Effector CD8-positive, alpha-beta T cell (primary cell): ENCODE measurements at regions not wholly inside any gene's neighbourhood (a gene's known extent, or its start where the extent isn't known, plus 50 kb on each side); places are given as distances from the start of the nearest gene placed in this dataset.
"Not testable (repeated sequence)": the region's sequence is repeated elsewhere in the genome, so short reads cannot be mapped to it uniquely, and the experiment has no call there.

ENCODE experiments used
- DNase-seq: peaks from one replicate; lab custom pipeline; 2025; lab: John Stamatoyannopoulos, UW

DNA sequence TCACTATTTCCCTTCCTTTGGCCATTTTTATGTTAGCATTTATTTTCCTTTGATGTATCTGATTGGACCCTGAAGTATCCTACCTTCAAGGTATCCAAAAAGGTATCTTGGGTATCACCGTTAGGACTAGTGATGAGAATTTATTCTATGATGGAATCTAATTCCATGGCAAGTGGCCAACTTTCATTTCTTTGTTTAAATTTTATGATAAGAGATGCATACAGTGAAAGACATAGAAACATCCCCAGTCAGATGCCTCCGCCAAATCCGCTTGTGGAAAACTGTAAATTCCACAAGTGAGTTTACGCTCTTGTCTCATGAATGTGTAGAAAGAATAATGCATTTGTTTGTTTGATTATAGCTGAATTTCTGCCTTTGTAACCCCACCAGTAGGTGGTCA lies 153.7 kb upstream of the NR2F2 start:
- no peak for DNase-seq

DNA sequence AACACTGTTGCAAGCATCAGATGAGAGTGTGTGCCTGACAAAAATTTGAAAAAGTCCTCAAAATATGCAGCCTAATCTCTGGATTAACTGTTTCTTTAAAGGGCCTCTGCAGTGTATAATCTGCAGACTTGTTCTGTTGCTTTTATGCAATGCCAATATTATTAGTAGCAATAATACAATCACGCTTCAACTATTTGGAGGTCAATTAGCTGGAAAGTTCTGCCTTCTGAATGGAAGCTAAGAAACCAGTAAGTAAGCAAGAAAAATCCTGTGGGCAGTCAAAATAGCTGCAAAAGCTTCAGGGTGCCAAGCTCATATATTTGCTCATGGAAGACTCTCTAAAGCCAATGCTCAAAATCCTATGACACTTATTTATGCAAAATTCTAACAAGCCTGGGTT lies 153.2 kb upstream of the NR2F2 start:
- DNase-seq, result no peak

- DNase-seq, result no peak
Measured at GRCh38 chr15:96180087-96180748, 150.3 kb upstream of the NR2F2 start.

- DNase-seq, result no peak
Measured at GRCh38 chr15:96181217-96181616, 149.3 kb upstream of the NR2F2 start.

GRCh38 chr15:96181873-96182301 lies 148.6 kb upstream of the NR2F2 start:
- DNase-seq, result no peak

- DNase-seq, result no peak
Measured at GRCh38 chr15:96182736-96183513, 147.6 kb upstream of the NR2F2 start.

- DNase-seq, result no peak
Measured at GRCh38 chr15:96183514-96183850, 147.0 kb upstream of the NR2F2 start.

- no peak for DNase-seq
Measured at GRCh38 chr15:96183867-96184266, 146.6 kb upstream of the NR2F2 start.

DNA sequence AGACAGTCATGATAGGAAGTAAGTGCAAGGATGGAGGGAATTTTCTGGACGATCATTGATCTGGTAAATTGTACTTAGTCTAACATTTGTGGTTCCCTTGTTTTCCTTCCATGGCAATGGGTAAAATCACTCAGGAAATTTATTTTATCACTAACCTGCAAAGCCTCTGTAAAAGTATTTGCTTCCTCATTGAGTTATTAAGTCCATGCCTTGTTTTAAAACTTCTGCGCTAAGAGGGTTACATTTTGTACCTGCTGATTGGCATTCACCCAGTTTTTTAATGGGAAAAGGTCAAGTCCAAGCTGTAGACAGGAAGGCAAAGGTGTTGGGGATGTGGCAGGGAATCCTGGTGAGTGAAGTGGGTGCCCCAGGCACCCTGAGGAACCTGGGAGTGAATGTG lies 146.2 kb upstream of the NR2F2 start:
- DNase-seq, result no peak

DNA sequence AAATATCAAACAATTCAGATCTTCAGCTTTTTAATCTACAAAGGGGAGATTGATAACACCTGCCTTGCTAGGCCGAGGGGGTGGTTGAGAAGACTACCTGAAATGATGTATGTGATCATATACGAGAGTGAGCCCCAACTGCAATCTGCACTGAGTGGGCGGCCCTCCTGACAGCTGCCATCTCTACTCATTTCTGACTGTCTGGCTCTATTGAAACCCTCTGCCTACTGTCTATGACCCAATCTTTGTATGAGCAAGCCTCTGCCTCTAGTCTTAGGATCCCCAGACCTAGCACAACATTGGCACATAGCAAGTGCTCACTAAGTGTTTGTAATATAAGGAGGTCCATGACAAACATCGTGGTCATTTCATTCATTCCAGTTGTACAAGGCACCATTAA lies 144.4 kb upstream of the NR2F2 start:
- DNase-seq, result no peak

DNA sequence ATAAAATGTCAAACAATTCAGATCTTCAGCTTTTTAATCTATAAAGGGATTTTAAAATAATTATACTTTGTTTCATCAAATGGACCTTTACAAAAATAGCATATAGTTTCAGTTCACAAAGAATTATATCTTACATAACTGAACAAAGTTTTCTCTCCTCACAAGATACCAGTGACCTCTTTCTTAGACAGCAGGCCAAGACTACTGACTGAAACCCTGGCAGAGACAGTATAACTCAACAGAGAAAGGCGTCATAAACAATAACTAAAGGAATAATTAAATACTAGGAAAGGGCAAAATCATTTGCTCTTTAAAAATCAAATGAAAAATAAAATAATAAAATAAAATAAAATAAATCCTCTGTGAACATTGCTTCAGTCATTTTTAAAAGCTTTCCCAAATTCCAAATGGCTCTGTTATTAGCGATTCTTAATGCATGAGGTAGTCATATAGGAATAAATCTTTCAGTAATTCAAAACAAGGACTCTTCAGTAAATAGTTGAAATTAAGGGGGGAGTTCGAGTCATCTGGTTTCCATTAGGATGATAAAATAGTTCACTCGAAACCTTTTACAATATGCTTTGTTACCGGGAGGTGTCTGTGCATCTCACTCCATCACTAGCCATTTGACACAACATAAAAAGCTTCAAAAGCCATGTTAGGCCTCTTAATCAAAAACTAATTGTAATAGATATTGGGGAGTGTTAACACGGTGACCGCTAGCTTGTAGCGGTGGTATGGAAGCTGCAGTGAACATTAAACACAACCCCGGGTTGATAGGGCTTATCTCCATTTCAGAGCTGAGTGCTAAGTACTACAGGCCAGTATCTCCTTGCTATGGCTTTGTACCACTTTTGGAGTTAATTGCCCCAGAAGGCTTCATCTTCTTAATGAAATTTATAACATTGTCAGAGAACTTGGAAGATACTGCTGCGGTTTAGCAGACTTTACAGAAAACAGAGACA lies 142.9 kb upstream of the NR2F2 start:
- DNase-seq, result no peak

DNA sequence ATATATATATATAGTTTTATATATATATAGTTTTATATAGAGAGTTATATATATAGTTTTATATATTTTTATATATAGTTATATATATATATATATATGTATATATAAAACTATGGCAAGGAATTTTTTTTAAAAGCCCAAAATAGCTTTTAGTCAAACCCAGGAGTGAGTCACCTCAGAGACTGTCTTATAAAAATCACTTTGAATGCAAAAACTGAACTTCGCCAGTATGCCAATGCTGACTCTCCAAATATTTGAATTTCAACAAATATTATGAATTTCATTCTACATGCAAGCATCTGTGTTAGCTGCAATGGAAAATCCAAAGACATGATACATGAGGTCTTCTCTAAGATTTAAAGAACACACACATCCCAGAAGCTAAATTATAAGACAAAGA lies 132.8 kb upstream of the NR2F2 start:
- no peak for DNase-seq

- no peak for DNase-seq
Measured at GRCh38 chr15:96199111-96199510, 131.4 kb upstream of the NR2F2 start.

- DNase-seq, result no peak
Measured at GRCh38 chr15:96200357-96200967, 130.0 kb upstream of the NR2F2 start.

DNA sequence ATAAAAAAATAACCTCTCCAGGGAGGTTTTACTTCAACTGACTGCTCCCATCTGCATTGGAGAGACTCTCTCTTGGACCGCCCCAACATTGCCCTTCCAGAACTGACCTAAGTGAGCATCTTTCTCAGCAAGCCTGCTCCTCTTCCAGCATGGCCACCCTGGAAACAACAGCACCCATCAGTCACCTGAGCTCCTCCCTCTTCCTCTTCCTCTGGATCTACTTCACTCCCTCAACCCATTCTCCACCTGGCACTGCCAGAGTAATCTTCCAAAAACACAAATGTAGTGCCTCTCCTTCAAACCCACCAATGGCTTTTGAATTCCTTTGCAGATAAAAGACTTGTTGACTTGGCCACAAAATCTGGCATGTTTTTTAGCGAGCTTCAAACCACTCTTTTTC lies 128.8 kb upstream of the NR2F2 start:
- no peak for DNase-seq

DNA sequence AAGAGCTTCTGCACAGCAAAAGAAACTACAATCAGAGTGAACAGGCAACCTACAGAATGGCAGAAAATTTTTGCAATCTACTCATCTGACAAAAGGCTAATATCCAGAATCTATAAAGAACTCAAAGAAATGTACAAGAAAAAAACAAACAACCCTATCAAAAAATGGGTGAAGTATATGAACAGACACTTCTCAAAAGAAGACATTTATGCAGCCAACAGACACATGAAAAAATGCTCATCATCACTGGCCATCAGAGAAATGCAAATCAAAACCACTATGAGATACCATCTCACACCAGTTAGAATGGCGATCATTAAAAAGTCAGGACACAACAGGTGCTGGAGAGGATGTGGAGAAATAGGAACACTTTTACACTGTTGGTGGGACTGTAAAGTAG lies 124.9 kb upstream of the NR2F2 start:
- not testable (repeated sequence) for DNase-seq

DNA sequence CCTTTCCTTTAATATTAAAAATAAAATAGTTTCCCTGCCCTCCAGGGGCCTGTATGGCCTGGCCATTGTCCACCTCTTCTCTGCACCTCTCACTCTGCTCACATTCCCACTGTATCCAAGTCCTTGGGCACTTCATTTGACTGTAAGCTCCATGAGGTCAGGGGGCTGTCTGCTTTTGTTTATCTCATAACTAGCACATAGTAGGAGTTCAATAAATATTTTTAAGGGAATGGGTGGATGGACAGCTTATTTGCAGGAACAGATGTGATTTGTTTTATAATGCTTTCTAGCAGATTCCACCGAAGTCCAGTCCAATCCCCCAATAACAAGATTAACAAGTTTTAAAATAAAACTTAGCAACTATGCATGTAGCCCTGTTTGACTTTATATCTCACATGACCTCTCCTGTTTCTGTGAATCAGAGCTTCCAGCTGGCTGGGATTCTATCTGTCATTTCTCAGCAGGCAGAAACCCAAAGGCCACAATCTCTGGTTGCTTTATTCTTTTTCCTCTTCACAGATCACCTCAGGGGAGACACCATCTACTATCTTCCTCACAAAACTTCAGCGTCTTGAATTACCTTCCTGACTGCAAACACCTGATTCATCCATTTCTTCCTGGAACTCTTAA lies 123.0 kb upstream of the NR2F2 start:
- no peak for DNase-seq

- no peak for DNase-seq
Measured at GRCh38 chr15:96209285-96209735, 121.2 kb upstream of the NR2F2 start.

DNA sequence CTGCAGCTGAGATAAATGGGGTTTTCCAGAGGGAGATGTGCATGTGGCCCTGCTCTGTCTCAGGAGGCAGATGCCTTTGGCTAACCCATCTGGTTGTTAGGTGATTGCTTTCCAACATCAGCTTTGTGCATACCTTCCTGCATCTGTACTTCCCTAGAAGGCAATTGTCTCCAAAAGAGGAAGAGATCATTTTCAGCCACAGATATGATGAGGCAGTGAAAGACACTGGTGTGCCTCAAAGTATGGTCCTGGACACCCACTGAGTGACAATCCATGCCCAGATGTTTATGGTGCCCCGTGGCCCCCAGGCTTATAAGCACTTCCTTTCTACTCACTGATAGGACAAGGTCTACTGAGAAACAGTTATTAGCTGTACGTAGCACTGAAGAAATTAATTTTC lies 117.5 kb upstream of the NR2F2 start:
- no peak for DNase-seq

DNA sequence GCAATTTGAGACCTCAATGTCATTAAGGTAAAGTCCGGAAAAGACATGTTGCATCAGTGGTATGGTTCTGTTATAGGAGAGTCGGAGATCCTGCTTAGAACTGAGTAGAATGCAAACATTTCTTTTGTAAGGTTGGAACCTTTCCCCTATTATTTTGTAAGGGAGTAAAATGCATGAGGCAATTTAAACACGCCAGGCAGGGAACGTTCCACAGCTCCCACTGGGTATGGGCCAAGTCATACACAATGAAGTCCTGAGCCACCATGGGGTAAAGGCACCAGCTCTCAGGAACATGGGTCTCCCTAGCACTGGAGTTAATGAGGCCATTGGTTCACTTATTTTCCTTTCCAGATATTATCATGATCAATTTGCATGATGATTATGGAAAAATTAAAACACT lies 116.6 kb upstream of the NR2F2 start:
- no peak for DNase-seq

DNA sequence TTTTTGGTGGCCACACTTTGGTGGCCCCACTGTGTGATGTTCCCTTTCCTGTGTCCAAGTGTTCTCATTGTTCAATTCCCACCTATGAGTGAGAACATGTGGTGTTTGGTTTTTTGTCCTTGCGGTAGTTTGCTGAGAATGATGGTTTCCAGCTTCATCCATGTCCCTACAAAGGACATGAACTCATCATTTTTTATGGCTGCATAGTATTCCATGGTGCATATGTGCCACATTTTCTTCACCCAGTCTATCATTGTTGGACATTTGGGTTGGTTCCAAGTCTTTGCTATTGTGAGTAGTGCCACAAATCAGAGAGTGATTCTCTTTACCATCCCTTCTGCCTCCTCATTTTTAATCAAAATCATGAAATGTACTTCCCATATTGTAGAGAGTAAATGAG lies 114.0 kb upstream of the NR2F2 start:
- not testable (repeated sequence) for DNase-seq

- no peak for DNase-seq
Measured at GRCh38 chr15:96217983-96218382, 112.5 kb upstream of the NR2F2 start.
